Hepatocyte (in vitro differentiated cells): ENCODE measurements at regions not wholly inside any gene's neighbourhood (a gene's known extent, or its start where the extent isn't known, plus 50 kb on each side); places are given as distances from the start of the nearest gene placed in this dataset.

Experiments used
- EZH2 ChIP-seq: fragments of 200-600 bp; sonication (generic); IDR thresholded peaks from 2 replicates; pipeline ENCODE4 v1.6.1; 2016; ENCODE audit warnings: antibody characterized with exemption, mild to moderate bottlenecking, borderline replicate concordance
- EZH2phosphoT487 ChIP-seq: fragments of 200-600 bp; sonication (generic); IDR thresholded peaks from one replicate; pipeline ENCODE4 v1.6.1; 2018; ENCODE audit warnings: antibody characterized with exemption, mild to moderate bottlenecking, low read depth, moderate library complexity; ENCODE audit not compliant: unreplicated experiment, severe bottlenecking
- TF ChIP-seq, protein P1 (sequence below): fragments of 200-600 bp; sonication (generic); IDR thresholded peaks from 2 replicates; pipeline ENCODE4 v1.5.1; 2016; ENCODE audit warnings: antibody characterized with exemption, mild to moderate bottlenecking; ENCODE audit not compliant: poor library complexity

DNA sequence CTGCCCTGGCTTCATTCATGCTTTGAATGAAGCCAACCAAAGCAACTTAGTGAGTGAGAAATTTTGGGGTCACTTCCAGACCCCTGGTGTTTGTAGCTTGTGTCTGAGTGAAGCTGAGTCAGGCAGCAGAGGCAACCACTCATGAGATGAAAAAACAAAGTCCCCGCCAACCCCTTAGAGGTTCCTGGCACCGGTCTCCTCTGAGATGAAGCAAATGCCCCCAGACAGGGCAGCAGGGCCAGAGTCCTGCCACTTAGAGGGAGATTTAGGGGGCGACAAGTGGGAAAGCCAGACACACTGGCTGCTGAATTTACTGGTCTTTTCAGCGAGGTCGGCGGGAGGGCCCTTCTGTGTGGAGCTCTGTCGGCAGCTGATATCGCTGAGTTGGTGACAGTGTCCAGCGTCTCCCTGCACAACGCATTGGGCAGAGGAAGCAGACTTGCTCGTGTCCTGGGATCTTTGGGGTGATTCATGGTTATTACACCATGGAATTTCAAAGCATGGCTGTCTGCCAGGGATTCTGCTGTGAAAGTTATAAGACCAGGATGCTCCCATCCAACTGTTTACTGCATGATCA lies 482.6 kb downstream of the MIAT start:
- TF ChIP-seq, protein P1, sequence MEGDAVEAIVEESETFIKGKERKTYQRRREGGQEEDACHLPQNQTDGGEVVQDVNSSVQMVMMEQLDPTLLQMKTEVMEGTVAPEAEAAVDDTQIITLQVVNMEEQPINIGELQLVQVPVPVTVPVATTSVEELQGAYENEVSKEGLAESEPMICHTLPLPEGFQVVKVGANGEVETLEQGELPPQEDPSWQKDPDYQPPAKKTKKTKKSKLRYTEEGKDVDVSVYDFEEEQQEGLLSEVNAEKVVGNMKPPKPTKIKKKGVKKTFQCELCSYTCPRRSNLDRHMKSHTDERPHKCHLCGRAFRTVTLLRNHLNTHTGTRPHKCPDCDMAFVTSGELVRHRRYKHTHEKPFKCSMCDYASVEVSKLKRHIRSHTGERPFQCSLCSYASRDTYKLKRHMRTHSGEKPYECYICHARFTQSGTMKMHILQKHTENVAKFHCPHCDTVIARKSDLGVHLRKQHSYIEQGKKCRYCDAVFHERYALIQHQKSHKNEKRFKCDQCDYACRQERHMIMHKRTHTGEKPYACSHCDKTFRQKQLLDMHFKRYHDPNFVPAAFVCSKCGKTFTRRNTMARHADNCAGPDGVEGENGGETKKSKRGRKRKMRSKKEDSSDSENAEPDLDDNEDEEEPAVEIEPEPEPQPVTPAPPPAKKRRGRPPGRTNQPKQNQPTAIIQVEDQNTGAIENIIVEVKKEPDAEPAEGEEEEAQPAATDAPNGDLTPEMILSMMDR = no peak
- TF ChIP-seq EZH2 (no peak), EZH2phosphoT487 (no peak)
